ENCODE measurements at regions not wholly inside any gene's neighbourhood (a gene's known extent, or its start where the extent isn't known, plus 50 kb on each side); places are given as distances from the start of the nearest gene placed in this dataset.
"Not testable (repeated sequence)": the region's sequence is repeated elsewhere in the genome, so short reads cannot be mapped to it uniquely, and the experiment has no call there.

GRCh38 chr7:121541457-121541856 is 145.3 kb upstream of the FAM3C start:
- no peak for DNase-seq (ENCODE audit: low read depth)
- TF ChIP-seq CTCF (IDR thresholded peaks at IDR 0.05; ENCODE audit: control insufficient read depth, extremely low read depth, insufficient read depth): no peak
- H3K4me3 ChIP-seq (ENCODE audit: low read depth, low read length): no peak overlapping the region

GRCh38 chr7:121540138-121540537 is 144.0 kb upstream of the FAM3C start:
- DNase-seq (ENCODE audit: low read depth): no peak
- no peak for TF ChIP-seq CTCF (IDR thresholded peaks at IDR 0.05; ENCODE audit: control insufficient read depth, extremely low read depth, insufficient read depth)
- H3K4me3 ChIP-seq (ENCODE audit: low read depth, low read length): no peak overlapping the region

GRCh38 chr7:121537031-121537430 is 140.9 kb upstream of the FAM3C start:
- no peak for TF ChIP-seq CTCF (IDR thresholded peaks at IDR 0.05; ENCODE audit: control insufficient read depth, extremely low read depth, insufficient read depth)
- DNase-seq (ENCODE audit: low read depth): no peak
- H3K4me3 ChIP-seq (ENCODE audit: low read depth, low read length): no peak overlapping the region

- DNase-seq (ENCODE audit: low read depth): no peak
- TF ChIP-seq CTCF (IDR thresholded peaks at IDR 0.05; ENCODE audit: control insufficient read depth, extremely low read depth, insufficient read depth): no peak
- no peak overlapping the region for H3K4me3 ChIP-seq (ENCODE audit: low read depth, low read length)
Observed at GRCh38 chr7:121531175-121532070, 135.3 kb upstream of the FAM3C start.

GRCh38 chr7:121530227-121531174 is 134.4 kb upstream of the FAM3C start:
- no peak overlapping the region for H3K4me3 ChIP-seq (ENCODE audit: low read depth, low read length)
- TF ChIP-seq CTCF (IDR thresholded peaks at IDR 0.05; ENCODE audit: control insufficient read depth, extremely low read depth, insufficient read depth): no peak
- DNase-seq (ENCODE audit: low read depth): no peak

GRCh38 chr7:121529003-121529402 is 132.9 kb upstream of the FAM3C start:
- H3K4me3 ChIP-seq (ENCODE audit: low read depth, low read length): no peak overlapping the region
- TF ChIP-seq CTCF (IDR thresholded peaks at IDR 0.05; ENCODE audit: control insufficient read depth, extremely low read depth, insufficient read depth): no peak
- no peak for DNase-seq (ENCODE audit: low read depth)

- not testable (repeated sequence) for DNase-seq (ENCODE audit: low read depth); H3K4me3 ChIP-seq (ENCODE audit: low read depth, low read length)
Observed at GRCh38 chr7:121526210-121526609, 130.1 kb upstream of the FAM3C start.
